ENCODE measurements at regions not wholly inside any gene's neighbourhood (a gene's known extent, or its start where the extent isn't known, plus 50 kb on each side); places are given as distances from the start of the nearest gene placed in this dataset.

DNA sequence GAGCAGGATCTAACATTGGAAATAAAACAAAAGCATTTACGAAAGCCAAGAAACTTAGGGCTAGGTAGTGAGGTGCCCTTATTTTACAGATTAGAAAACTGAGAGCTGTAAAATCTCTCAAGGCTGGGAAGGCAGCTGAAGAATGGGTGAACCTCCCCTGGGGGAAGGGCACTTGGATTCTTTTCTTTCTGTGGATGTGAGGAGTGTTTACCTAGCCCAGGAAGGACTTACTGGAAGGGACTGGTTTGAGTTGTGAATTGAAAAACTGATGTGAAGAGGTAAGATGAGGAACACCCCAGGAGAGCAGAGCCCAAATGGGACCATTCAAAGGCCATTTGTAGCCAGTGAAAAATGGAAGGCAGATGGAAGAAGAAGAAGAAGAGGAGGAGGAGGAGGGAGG, 74.7 kb upstream of the NGF start:
- DNase-seq = no peak

DNA sequence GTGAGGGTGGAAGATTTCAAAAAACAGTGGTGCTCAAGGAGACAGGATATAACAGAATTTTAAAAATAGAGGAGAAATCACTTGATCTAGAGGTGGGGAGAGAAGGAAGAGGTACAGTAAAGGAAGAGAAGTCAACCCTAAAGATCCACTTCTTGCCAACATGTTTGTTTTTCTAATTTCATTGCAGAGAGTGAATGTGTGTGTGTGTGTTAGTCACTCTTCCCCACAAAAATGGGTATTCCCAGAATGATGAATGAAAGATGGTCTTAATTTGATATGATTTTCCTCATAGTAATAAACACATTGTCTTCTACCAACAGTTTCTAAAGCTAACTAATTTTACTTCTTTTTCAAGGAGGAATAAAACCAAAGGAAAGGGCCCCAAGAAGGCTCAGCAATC, 74.2 kb upstream of the NGF start:
- no peak for DNase-seq

GRCh38 chr1:115411371-115412063, 73.5 kb upstream of the NGF start:
- no peak for DNase-seq

DNA sequence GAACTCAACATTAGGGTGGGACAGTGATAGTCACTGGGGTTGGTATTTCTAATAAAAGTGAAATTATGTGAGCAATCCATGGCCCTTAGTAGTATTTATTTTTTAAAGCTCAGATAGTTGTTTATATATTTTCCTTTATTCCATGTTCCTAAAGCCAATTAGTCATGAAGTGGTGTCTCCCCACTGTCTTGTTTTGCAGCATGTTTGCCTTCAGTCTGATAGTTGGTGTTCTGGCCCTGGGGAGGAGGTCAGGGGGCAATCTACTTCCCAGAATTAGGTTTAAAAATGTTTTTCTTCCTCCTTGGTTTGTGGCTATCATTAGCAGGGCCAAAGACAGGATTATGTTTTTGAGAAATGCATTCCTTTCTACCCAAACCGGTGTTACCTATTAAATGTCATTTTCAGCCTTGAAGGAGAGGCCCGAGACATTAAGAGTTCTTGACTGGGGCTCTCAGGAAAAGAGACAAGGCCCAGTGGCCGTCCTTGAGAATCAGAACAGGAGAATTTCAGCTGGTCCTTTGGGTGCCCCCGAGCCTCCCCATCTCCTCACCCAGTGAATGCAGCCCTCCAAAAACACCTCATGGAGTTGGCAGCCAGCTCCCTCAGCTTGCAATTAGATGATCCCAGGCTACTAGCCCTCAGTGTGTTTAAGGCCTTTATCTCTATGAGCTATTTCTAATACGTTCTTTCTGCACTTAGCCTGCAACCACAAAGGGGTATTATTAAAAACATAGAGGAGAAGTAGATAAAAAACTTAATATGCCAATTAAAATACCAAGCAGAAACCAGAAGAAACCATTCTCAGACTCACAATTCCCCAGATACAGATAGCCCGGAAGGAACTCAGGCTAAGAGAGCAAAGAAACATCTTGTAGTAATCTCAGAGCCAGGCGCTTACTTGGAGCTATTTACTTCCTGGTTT, 71.3 kb upstream of the NGF start:
- DNase-seq = no peak

DNA sequence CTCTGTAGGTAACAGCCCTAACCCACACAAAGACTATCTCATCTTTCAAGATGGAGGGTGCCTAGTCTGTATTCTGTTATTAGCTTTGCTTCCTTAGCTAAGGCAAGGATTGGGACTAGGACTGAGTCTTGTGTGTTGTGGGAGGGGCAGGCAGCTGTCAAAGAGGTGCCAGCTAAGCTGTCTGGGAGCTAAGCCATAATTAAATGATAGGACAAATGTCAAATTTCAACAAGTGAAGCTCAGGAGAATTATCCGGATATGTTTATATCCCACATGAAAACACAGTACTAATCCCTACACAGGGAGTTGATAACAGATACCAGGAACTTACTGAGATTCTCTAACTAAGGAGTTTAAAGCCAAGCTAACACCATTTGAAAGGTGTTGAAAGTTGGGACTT, 70.5 kb upstream of the NGF start:
- DNase-seq = no peak

GRCh38 chr1:115404911-115405310, 66.9 kb upstream of the NGF start:
- DNase-seq = no peak

- DNase-seq = no peak
Measured at GRCh38 chr1:115402753-115403184, 64.7 kb upstream of the NGF start.

DNA sequence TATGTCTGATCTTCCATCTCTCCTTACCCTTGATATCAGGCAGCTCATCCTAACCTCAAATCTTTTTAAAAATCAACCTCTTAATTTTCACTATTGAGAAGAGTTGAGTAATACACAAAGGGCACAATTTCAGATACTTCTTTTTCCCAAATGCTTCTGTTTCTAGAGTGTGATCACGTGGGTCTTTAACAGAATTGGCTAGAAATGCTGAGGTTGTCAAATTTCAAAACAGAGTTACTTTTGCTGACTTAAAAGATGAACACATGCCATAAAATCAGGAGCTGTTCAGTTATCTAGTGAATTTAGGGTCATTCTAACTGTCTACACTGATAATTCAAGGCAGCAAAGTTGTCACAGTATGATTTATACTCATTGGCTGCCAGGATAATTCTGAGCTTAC, 63.6 kb upstream of the NGF start:
- no peak for DNase-seq

DNA sequence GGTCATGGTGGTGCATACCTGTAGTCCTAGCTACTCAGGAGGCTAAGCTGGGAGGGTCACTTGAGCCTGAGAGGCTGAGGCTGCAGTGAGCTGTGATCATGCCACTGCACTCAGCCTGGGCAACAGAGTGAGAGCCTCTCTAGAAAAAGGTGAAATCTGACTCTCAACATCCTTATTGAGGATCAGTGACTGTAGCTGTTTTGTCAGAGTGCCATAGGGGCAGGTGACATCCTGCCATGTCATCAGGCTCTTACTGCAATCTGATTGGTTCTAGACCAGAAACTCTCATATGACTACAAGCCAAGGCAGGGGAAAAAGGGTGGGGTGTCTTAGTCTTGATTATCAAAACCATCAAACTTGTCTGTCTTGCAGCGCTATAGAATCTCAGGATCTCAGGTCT, 62.8 kb upstream of the NGF start:
- no peak for DNase-seq

DNA sequence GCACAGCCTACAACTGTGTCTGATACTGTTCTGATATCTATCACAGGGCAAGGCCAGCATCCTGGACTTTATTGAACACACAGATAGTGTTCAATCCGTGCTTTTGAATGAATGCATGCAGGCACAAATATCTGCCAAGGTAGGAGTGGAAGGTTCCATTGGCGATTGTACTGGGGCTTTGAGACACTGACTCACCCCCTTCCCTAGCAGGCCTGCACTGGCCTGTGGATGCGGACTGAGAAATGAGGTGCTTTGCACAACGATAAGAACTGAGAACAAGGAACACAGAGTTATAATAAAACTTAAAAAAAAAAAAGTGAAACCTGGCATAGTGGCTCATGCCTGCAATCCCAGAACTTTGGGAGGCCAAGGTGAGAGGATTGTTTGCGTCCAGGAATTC, 62.4 kb upstream of the NGF start:
- DNase-seq = no peak

DNA sequence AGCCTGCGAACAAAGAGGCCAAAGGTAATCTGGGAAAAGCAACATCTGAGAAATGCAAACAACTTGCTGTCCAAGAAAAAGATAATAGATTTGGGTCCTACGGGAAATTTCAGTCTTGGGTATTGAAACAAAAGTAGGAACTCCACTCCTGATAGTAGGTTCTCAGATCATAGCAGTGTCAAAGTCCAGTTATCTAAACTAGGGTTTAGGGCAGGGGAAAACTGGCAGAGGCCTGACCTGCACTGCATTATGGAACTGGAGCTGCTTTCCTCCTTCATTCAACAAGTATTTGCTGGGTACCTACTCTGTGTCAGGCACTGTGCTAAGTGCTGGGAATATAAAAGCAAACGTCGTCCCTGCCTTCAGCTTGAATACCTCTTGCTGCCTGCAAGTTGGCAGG, 60.7 kb upstream of the NGF start:
- DNase-seq = no peak
